Choroid plexus epithelial cell (primary cell): ENCODE measurements at regions not wholly inside any gene's neighbourhood (a gene's known extent, or its start where the extent isn't known, plus 50 kb on each side); places are given as distances from the start of the nearest gene placed in this dataset.

Experiments used
- DNase-seq: peaks from one replicate; pipeline ENCODE4 v3.0.0-alpha.2; 2010; ENCODE audit warnings: low read depth
- H3K4me3 ChIP-seq: 2 replicates; pipeline ENCODE4 v1.5.1; 2011; ENCODE audit warnings: low read depth, mild to moderate bottlenecking, control low read depth, low read length, moderate library complexity
- TF ChIP-seq, protein P1 (sequence below): conservative IDR thresholded peaks from 2 replicates; pipeline ENCODE4 v1.5.1; 2011; ENCODE audit warnings: low read depth, mild to moderate bottlenecking, control low read depth, inconsistent platforms, low read length, moderate library complexity

DNA sequence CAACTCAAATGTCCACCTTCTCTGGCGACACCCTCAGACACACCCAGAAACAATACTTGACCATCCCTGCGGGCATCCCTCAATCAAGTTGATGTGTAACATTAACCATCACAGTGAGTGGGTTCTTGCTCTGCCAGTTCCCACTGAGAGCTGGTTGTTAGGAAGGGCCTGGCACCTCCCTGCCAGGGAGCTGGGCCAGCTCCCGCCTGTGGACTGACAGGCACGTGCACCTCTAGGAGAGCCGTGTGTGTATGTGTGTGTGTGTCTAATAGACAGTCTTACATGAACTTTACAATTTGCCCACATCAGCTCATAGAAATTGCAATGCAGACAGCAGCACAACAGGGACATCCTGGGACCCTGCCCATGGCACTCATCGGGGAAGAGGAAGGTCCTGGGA is 298.7 kb downstream of the SHANK2 start:
- DNase-seq: no peak
- H3K4me3 ChIP-seq: no peak overlapping the region
- TF ChIP-seq, protein P1, sequence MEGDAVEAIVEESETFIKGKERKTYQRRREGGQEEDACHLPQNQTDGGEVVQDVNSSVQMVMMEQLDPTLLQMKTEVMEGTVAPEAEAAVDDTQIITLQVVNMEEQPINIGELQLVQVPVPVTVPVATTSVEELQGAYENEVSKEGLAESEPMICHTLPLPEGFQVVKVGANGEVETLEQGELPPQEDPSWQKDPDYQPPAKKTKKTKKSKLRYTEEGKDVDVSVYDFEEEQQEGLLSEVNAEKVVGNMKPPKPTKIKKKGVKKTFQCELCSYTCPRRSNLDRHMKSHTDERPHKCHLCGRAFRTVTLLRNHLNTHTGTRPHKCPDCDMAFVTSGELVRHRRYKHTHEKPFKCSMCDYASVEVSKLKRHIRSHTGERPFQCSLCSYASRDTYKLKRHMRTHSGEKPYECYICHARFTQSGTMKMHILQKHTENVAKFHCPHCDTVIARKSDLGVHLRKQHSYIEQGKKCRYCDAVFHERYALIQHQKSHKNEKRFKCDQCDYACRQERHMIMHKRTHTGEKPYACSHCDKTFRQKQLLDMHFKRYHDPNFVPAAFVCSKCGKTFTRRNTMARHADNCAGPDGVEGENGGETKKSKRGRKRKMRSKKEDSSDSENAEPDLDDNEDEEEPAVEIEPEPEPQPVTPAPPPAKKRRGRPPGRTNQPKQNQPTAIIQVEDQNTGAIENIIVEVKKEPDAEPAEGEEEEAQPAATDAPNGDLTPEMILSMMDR: no peak

DNA sequence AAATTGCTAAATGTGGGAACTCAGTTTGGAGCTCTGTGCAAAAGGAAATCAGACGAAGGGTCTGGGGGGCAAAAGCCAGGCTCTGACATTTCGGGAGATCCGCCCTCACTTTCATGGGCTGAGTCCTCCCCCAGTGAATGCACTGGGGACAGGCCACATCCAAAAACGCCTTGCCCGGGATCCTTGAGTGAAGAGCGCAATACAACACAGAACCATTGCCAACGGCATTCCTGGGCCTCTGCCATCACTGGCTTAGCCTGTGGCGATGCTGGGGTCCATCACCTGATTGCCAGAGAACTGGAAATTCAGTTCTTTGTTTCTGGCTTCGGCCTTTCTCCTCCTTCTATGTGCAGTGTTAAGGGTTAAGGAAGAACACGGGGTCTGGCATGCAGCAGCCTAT is 297.9 kb downstream of the SHANK2 start:
- TF ChIP-seq, protein P1: no peak

More for the DNA sequence above, 297.9 kb downstream of the SHANK2 start:
- no peak overlapping the region for H3K4me3 ChIP-seq
- DNase-seq: no peak
